Suprapubic skin (tissue), 3 donors: ENCODE measurements at regions not wholly inside any gene's neighbourhood (a gene's known extent, or its start where the extent isn't known, plus 50 kb on each side); places are given as distances from the start of the nearest gene placed in this dataset.

Experiments
- EP300 ChIP-seq: sonication (generic); formaldehyde crosslinking; IDR thresholded peaks from one replicate; pipeline ENCODE4 v1.6.1; 2017; ENCODE audit warnings: antibody characterized with exemption
- TF ChIP-seq, protein P1 (sequence below), 2 donors: fragments of 200-600 bp in 1 of 2; fragments of 450-650 bp in 1 of 2; sonication (generic) in 1 of 2; IDR thresholded peaks; one replicate each; pipeline ENCODE4 v1.5.1; 2016 to 2019; ENCODE audit warnings: antibody characterized with exemption in 2 of 2, mild to moderate bottlenecking in 1 of 2, moderate library complexity in 1 of 2

DNA sequence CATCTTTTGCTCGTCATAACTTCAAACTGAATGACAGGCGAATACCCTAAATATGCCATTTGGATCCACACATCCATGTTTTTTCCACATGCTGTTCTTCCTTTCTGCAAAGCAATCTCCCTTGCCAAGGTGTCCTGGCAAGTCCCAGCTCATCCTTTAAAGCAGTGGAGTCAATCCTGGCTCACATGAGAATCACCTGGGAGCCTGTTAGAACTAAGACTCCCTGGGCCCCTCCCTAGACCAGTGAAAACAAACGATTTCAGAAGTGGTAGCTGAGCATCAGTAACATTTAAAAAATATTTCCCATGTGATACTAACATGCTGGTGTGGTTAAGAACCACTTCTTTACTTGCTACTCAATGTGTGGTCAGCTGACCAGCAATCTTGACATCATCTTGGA is 50.6 kb upstream of the PARD3B start:
- TF ChIP-seq, protein P1, sequence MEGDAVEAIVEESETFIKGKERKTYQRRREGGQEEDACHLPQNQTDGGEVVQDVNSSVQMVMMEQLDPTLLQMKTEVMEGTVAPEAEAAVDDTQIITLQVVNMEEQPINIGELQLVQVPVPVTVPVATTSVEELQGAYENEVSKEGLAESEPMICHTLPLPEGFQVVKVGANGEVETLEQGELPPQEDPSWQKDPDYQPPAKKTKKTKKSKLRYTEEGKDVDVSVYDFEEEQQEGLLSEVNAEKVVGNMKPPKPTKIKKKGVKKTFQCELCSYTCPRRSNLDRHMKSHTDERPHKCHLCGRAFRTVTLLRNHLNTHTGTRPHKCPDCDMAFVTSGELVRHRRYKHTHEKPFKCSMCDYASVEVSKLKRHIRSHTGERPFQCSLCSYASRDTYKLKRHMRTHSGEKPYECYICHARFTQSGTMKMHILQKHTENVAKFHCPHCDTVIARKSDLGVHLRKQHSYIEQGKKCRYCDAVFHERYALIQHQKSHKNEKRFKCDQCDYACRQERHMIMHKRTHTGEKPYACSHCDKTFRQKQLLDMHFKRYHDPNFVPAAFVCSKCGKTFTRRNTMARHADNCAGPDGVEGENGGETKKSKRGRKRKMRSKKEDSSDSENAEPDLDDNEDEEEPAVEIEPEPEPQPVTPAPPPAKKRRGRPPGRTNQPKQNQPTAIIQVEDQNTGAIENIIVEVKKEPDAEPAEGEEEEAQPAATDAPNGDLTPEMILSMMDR (IDR thresholded peaks at IDR 0.05): no peak
- no peak for TF ChIP-seq EP300
